GM12878 (cell line): ENCODE measurements at regions not wholly inside any gene's neighbourhood (a gene's known extent, or its start where the extent isn't known, plus 50 kb on each side); places are given as distances from the start of the nearest gene placed in this dataset.

Source experiments
- ATAC-seq: fragments of 200-7000 bp; cut with Tn5 transposase; 3 replicates; pipeline ENCODE4 v1.9.1; 2020; ENCODE audit warnings: mild to moderate bottlenecking, moderate library complexity
- BruUV-seq: library from RNA; stranded (reverse); fragments of 400-500 nt; replicated peaks from 2 replicates; lab custom pipeline; 2021; lab: Mats Ljungman, UMichigan
- CTCF ChIA-PET: fragments of 300-600 bp; sonication (Branson Sonifier 250); formaldehyde crosslinking; extraction: SDS; loops from one replicate; lab custom pipeline; 2021; ENCODE audit warnings: inconsistent platforms; lab: Yijun Ruan, JAX
- POLR2A ChIA-PET: fragments of 350-600 bp; formaldehyde crosslinking; extraction: SDS; loops from one replicate; lab custom pipeline; 2021; ENCODE audit warnings: inconsistent platforms; lab: Charles Lee
- RAD21 ChIA-PET: fragments of 300-600 bp; sonication (Branson Sonifier 250); formaldehyde crosslinking; loops from one replicate; lab custom pipeline; 2023; ENCODE audit warnings: antibody characterized with exemption; ENCODE audit not compliant: unreplicated experiment; lab: Charles Lee
- SMC1A ChIA-PET: fragments of 300-600 bp; sonication (Branson Sonifier 250); formaldehyde crosslinking; loops from one replicate; lab custom pipeline; 2023; ENCODE audit not compliant: unreplicated experiment, uncharacterized antibody; lab: Charles Lee
- DNase-seq: peaks from one replicate; pipeline ENCODE4 v3.0.0-alpha.2; 2011; ENCODE audit warnings: low read depth, low spot score
- FAIRE-seq: peaks from 3 replicates; lab custom pipeline; 2011; peaks lifted over from hg19 to GRCh38; lab: Jason Lieb, UNC
- H2AFZ ChIP-seq: 2 replicates; pipeline ENCODE4 v1.6.0; 2011; ENCODE audit warnings: low read depth, low read length, control low read depth; ENCODE audit not compliant: control insufficient read depth
- H3K27ac ChIP-seq: 2 replicates; pipeline ENCODE4 v1.5.1; 2011; ENCODE audit warnings: control low read depth; ENCODE audit not compliant: control insufficient read depth, insufficient read depth
- H3K27me3 ChIP-seq, 2 experiments: replicated peaks in 1 of 2; 2 replicates each; pipeline versions ENCODE4 v1.6.0 to v1.6.1; 2011; ENCODE audit warnings: low read length in 1 of 2; ENCODE audit not compliant: control insufficient read depth in 2 of 2, insufficient read depth in 2 of 2
- H3K36me3 ChIP-seq, 2 experiments: 2 replicates each; pipeline ENCODE4 v1.5.1; 2011; ENCODE audit warnings: low read length in 1 of 2; ENCODE audit not compliant: control insufficient read depth in 2 of 2, insufficient read depth in 2 of 2
- H3K4me1 ChIP-seq: 2 replicates; pipeline ENCODE4 v1.6.1; 2011; ENCODE audit warnings: mild to moderate bottlenecking, low read length, moderate library complexity, mixed read lengths; ENCODE audit not compliant: control insufficient read depth, insufficient read depth
- H3K4me2 ChIP-seq: 2 replicates; pipeline ENCODE4 v1.6.0; 2011; ENCODE audit warnings: control low read depth; ENCODE audit not compliant: control insufficient read depth, insufficient read depth
- H3K4me3 ChIP-seq: fragments of 200-600 bp; sonication (generic); 2 replicates; pipeline ENCODE4 v1.5.1; 2016
- H3K79me2 ChIP-seq: 2 replicates; pipeline ENCODE4 v1.6.0; 2011; ENCODE audit warnings: low read length; ENCODE audit not compliant: control insufficient read depth, insufficient read depth
- H3K9ac ChIP-seq: 2 replicates; pipeline ENCODE4 v1.8.0; 2011; ENCODE audit warnings: low read length, control low read depth, mixed read lengths; ENCODE audit not compliant: control insufficient read depth, insufficient read depth
- H3K9me3 ChIP-seq: replicated peaks from 3 replicates; pipeline ENCODE4 v1.5.1; 2011; ENCODE audit warnings: mild to moderate bottlenecking, low read length; ENCODE audit not compliant: control insufficient read depth, insufficient read depth
- H4K20me1 ChIP-seq: 2 replicates; pipeline ENCODE4 v1.6.0; 2011; ENCODE audit not compliant: control insufficient read depth, insufficient read depth
- CBX3 ChIP-seq: fragments of 200-600 bp; sonication (generic); IDR thresholded peaks from 2 replicates; pipeline ENCODE4 v1.6.1; 2016; ENCODE audit warnings: low read depth, borderline replicate concordance
- DPF2 ChIP-seq: fragments of 450-650 bp; IDR thresholded peaks from 2 replicates; pipeline ENCODE4 v1.6.1; 2017; ENCODE audit warnings: mild to moderate bottlenecking
- EED ChIP-seq: sonication (generic); IDR thresholded peaks from 2 replicates; pipeline ENCODE4 v1.6.1; 2016; ENCODE audit warnings: antibody characterized with exemption, low read depth
- FOXM1 ChIP-seq: IDR thresholded peaks from 2 replicates; pipeline ENCODE4 v1.6.1; 2012; ENCODE audit warnings: low read depth, mild to moderate bottlenecking, inconsistent platforms, low read length, moderate library complexity
- KDM1A ChIP-seq: fragments of 200-600 bp; sonication (generic); IDR thresholded peaks from 2 replicates; pipeline ENCODE4 v1.6.1; 2016; ENCODE audit warnings: borderline replicate concordance
- MEF2B ChIP-seq: fragments of 450-650 bp; IDR thresholded peaks from 2 replicates; pipeline ENCODE4 v1.6.1; 2018; ENCODE audit warnings: mild to moderate bottlenecking, moderate library complexity; ENCODE audit not compliant: partially characterized antibody, poor library complexity, severe bottlenecking
- NFIC ChIP-seq: IDR thresholded peaks from 2 replicates; pipeline ENCODE4 v1.6.1; 2012; ENCODE audit warnings: low read depth, mild to moderate bottlenecking, inconsistent platforms, low read length, moderate library complexity
- POLR2A ChIP-seq: IDR thresholded peaks from 2 replicates; pipeline ENCODE4 v1.6.1; 2011; ENCODE audit warnings: low read depth, mild to moderate bottlenecking, low read length
- RB1 ChIP-seq: fragments of 450-650 bp; formaldehyde crosslinking; IDR thresholded peaks from 2 replicates; pipeline ENCODE4 v1.6.1; 2017; ENCODE audit warnings: mild to moderate bottlenecking, borderline replicate concordance
- RELA ChIP-seq: fragments of 450-650 bp; IDR thresholded peaks from 2 replicates; pipeline ENCODE4 v1.8.0; 2014; ENCODE audit warnings: borderline replicate concordance; ENCODE audit not compliant: partially characterized antibody
- ZNF217 ChIP-seq: fragments of 450-650 bp; IDR thresholded peaks from 2 replicates; pipeline ENCODE4 v1.6.1; 2017; ENCODE audit warnings: antibody characterized with exemption, mild to moderate bottlenecking
- ZNF24 ChIP-seq: fragments of 450-650 bp; IDR thresholded peaks from 2 replicates; pipeline ENCODE4 v1.6.1; 2017; ENCODE audit warnings: antibody characterized with exemption, mild to moderate bottlenecking
- WGBS: methylation state at CpG from one replicate; pipeline ENCODE4 v1.1.6; 2016; ENCODE audit warnings: low lambda C conversion rate; ENCODE audit not compliant: insufficient replicate concordance, insufficient coverage; ENCODE audit errors: missing lambda C conversion rate; 5-methylcytosine and 5-hydroxymethylcytosine counted together
- in situ Hi-C: fragments of 300-500 bp; cut with MboI; formaldehyde crosslinking; loops from 9 replicates; pipeline ENCODE4 v1.14.3; 2018; ENCODE audit warnings: mixed read lengths
- intact Hi-C: fragments of 100-400 bp; cut with micrococcal nuclease; formaldehyde crosslinking; loops from one replicate; pipeline ENCODE4 v1.14.2; 2022; ENCODE audit not compliant: unreplicated experiment
- TF ChIP-seq, protein P1 (sequence below): fragments of 450-650 bp; IDR thresholded peaks from 2 replicates; pipeline ENCODE4 v1.6.1; 2017; ENCODE audit warnings: mild to moderate bottlenecking, moderate library complexity
- TF ChIP-seq, protein P2 (sequence below): fragments of 450-650 bp; IDR thresholded peaks from 2 replicates; pipeline ENCODE4 v1.6.1; 2016; ENCODE audit warnings: mild to moderate bottlenecking

DNA sequence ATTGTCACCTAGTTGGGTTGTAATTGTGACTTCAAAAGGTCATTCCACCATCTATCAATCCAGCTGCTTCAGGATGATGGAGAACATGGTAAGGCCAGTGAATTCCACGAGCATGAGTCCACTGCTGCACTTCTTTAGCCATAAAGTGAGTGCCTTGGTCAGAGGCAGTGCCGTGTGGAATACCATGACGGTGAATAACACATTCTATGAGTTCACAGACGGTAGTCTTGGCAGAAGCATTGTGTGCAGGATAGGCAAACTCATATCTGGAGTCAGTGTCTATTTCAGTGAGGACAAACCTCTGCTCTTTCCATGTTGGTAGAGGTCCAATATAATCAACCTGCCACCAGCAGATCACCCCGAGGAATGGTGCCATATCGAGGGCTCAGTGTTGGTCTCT, 650.9 kb downstream of the KCNJ2 start (continued):
- no peak for TF ChIP-seq CBX3
- TF ChIP-seq EED, result no peak
- TF ChIP-seq RB1, result no peak

DNA sequence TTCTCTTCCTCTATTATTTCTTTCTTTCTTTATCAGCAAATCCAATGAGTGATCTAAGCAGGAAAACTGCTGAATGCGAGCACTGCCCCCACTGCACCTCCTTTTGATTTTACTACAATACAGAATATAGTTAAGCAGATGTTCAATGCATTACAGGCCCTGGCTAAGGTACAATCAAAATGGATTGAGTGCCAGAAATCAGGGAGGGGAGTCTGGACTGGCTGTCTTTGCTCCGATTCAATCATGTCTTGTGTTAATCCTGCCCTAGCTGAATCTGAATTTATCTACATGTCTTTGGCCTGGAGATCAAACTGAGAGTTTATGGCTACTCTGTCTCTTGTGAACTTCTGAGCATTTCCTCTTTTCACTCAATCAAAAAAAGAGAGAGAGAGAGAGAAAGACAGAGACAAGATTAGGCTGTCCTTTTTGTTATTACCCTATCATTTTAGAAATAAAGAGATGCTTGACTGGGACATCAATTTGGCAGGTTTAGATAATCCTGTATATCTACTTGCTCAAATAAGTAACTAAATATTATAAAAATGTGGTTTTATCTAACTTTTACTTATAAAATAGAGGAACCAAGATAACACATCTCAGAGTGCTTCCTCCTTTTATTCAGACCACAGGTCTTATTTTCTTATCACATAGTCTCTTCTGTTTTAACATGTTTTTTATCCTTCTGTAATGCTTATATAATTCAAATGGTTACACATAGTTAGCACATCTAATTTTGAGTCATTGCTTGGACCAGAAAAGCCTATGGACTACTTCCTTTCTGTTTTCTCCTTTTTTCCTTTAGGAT, 656.2 kb downstream of the KCNJ2 start:
- Histone ChIP-seq H3K4me3 (no peak overlapping the region), H4K20me1 (no peaks in the 10 kb centered on the region), H3K4me2 (no peak overlapping the region), H3K27ac (no peak overlapping the region), H2AFZ (no peak overlapping the region), H3K79me2 (no peaks in the 10 kb centered on the region), H3K27me3 (no peaks in the 10 kb centered on the region), H3K9me3 (no peaks in the 10 kb centered on the region), H3K4me1 (no peaks in the 10 kb centered on the region), H3K36me3 (no peaks in the 10 kb centered on the region), H3K9ac (no peak overlapping the region)
- SMC1A ChIA-PET, result no interaction called here
- CTCF ChIA-PET, result no interaction called here
- intact Hi-C loops, result no loop called here
- FAIRE-seq (no peak), ATAC-seq (no peak), DNase-seq (no peak)
- in situ Hi-C loops, result no loop called here
- no TSS peak for BruUV-seq
- POLR2A ChIA-PET, result no interaction called here
- TF ChIP-seq POLR2A (no peak), DPF2 (no peak), RELA (no peak), ZNF217 (no peak), ZNF24 (no peak), NFIC (no peak), FOXM1 (no peak), KDM1A (no peak), MEF2B (no peak)
- TF ChIP-seq, protein P1, sequence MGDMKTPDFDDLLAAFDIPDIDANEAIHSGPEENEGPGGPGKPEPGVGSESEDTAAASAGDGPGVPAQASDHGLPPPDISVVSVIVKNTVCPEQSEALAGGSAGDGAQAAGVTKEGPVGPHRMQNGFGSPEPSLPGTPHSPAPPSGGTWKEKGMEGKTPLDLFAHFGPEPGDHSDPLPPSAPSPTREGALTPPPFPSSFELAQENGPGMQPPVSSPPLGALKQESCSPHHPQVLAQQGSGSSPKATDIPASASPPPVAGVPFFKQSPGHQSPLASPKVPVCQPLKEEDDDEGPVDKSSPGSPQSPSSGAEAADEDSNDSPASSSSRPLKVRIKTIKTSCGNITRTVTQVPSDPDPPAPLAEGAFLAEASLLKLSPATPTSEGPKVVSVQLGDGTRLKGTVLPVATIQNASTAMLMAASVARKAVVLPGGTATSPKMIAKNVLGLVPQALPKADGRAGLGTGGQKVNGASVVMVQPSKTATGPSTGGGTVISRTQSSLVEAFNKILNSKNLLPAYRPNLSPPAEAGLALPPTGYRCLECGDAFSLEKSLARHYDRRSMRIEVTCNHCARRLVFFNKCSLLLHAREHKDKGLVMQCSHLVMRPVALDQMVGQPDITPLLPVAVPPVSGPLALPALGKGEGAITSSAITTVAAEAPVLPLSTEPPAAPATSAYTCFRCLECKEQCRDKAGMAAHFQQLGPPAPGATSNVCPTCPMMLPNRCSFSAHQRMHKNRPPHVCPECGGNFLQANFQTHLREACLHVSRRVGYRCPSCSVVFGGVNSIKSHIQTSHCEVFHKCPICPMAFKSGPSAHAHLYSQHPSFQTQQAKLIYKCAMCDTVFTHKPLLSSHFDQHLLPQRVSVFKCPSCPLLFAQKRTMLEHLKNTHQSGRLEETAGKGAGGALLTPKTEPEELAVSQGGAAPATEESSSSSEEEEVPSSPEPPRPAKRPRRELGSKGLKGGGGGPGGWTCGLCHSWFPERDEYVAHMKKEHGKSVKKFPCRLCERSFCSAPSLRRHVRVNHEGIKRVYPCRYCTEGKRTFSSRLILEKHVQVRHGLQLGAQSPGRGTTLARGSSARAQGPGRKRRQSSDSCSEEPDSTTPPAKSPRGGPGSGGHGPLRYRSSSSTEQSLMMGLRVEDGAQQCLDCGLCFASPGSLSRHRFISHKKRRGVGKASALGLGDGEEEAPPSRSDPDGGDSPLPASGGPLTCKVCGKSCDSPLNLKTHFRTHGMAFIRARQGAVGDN, result no peak
- TF ChIP-seq, protein P2, sequence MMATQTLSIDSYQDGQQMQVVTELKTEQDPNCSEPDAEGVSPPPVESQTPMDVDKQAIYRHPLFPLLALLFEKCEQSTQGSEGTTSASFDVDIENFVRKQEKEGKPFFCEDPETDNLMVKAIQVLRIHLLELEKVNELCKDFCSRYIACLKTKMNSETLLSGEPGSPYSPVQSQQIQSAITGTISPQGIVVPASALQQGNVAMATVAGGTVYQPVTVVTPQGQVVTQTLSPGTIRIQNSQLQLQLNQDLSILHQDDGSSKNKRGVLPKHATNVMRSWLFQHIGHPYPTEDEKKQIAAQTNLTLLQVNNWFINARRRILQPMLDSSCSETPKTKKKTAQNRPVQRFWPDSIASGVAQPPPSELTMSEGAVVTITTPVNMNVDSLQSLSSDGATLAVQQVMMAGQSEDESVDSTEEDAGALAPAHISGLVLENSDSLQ, result no peak
- RAD21 ChIA-PET, result no interaction called here
- 3% methylated on average over 2 of the region's 2 CpGs for WGBS
